ENCODE measurements at regions not wholly inside any gene's neighbourhood (a gene's known extent, or its start where the extent isn't known, plus 50 kb on each side); places are given as distances from the start of the nearest gene placed in this dataset.

DNA sequence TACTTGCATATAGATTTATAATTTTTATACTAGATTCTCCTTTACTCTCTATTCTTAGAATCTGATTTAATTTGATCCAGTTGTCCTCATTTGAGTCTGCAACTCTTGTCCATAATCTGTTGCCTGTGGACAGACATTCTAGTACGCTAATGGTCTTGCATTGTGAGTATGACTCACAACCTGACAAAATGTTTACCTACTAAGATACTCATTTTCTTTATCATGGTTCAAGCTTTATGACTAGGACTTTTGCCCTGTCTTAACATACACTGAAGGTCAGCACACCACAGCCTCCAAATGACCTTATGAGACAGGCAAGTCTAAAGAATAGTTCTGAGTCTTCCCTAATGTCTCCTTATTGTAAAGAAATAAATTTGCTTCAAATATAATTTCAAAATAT is 142.3 kb upstream of the CDH7 start:
- H3K27me3 ChIP-seq (ENCODE audit: insufficient read depth, low read length) = peaks cover 8% of the 10 kb centered on the region

More for the DNA sequence above, 142.3 kb upstream of the CDH7 start:
- no peak overlapping the region for H2BK12ac ChIP-seq (ENCODE audit: insufficient read length, low read depth, low read length)
- TF ChIP-seq CTCF (conservative IDR thresholded peaks at IDR 0.05) = no peak
- WGBS (ENCODE audit: extremely low coverage, insufficient read length, low lambda C conversion rate) = no CpG with 5 or more reads among the region's 1 CpG
- no peak overlapping the region for H2AK5ac ChIP-seq (ENCODE audit: insufficient read length, low read length)
- no peaks in the 10 kb centered on the region for H3K23me2 ChIP-seq (ENCODE audit: insufficient read length, low read depth, low read length, poor library complexity, severe bottlenecking)
- H3K4me2 ChIP-seq (ENCODE audit: insufficient read depth, insufficient read length, low read length) = no peak overlapping the region
- peaks cover 1 to 3% of the 10 kb centered on the region in 2 experiments; a peak in 2 of 5 replicates for H3K9me3 Mint-ChIP-seq
- H3K9ac ChIP-seq (ENCODE audit: extremely low read depth, insufficient read length, low read length) = no peak overlapping the region
- H3K23ac ChIP-seq (ENCODE audit: insufficient read length, low read depth, low read length) = no peak overlapping the region
- H3K4me3 Mint-ChIP-seq = no peak overlapping the region
- H2BK15ac ChIP-seq (ENCODE audit: low read depth, low read length) = no peak overlapping the region
- peaks cover 19 to 26% of the 10 kb centered on the region in 2 experiments for H3K4me1 Mint-ChIP-seq
- no peak overlapping the region for H2BK120ac ChIP-seq (ENCODE audit: low read depth, low read length, poor library complexity, severe bottlenecking)
- no peak overlapping the region for H2BK5ac ChIP-seq (ENCODE audit: insufficient read length, low read length)
- no peaks in the 10 kb centered on the region for H3K9me3 ChIP-seq (ENCODE audit: control insufficient read depth, low read depth, low read length)
- H3K36me3 Mint-ChIP-seq (ENCODE audit: insufficient read depth in 1 of 3, low read depth in 3 of 3) = peaks cover 0 to 4% (median 2%) of the 10 kb centered on the region in 3 experiments; a peak in 2 of 7 replicates
- no peaks in the 10 kb centered on the region for H3K79me2 ChIP-seq (ENCODE audit: insufficient read depth, low read length)
- no peaks in the 10 kb centered on the region for H3K79me1 ChIP-seq (ENCODE audit: insufficient read depth, low read depth, low read length, poor library complexity, severe bottlenecking)
- H3K18ac ChIP-seq (ENCODE audit: insufficient read length, low read depth, low read length) = no peak overlapping the region
- DNase-seq = no peak
- H2BK20ac ChIP-seq (ENCODE audit: low read depth, low read length, poor library complexity, severe bottlenecking) = no peak overlapping the region
- no peak overlapping the region for H3T11ph ChIP-seq (ENCODE audit: low read length)
- no peak overlapping the region for H3K56ac ChIP-seq (ENCODE audit: insufficient read length, low read depth, low read length)
- H4K20me1 ChIP-seq (ENCODE audit: control insufficient read depth, insufficient read depth, insufficient read length) = no peaks in the 10 kb centered on the region
- H3K27ac Mint-ChIP-seq = no peak overlapping the region
- no peak overlapping the region for H4K5ac ChIP-seq (ENCODE audit: insufficient read length, low read depth, low read length)
- H3K27ac ChIP-seq (ENCODE audit: insufficient read length, low read depth, low read length) = no peak overlapping the region
- no peak overlapping the region for H2AFZ ChIP-seq (ENCODE audit: low read length)
- H3K4ac ChIP-seq (ENCODE audit: low read depth, low read length) = no peak overlapping the region
- H3K4me1 ChIP-seq (ENCODE audit: insufficient read depth, low read length) = no peaks in the 10 kb centered on the region
- no peak overlapping the region for H3K14ac ChIP-seq (ENCODE audit: insufficient read depth, low read length)
- H4K8ac ChIP-seq (replicated peaks; ENCODE audit: insufficient read length, low read depth, low read length) = no peak overlapping the region
- H3K27me3 Mint-ChIP-seq (ENCODE audit: low read depth) = peaks cover 75% of the 10 kb centered on the region
- no peak overlapping the region for H4K91ac ChIP-seq (ENCODE audit: insufficient read length, low read depth, low read length)
